GM12872 (cell line): ENCODE measurements at regions not wholly inside any gene's neighbourhood (a gene's known extent, or its start where the extent isn't known, plus 50 kb on each side); places are given as distances from the start of the nearest gene placed in this dataset.

Experiments used
- CTCF ChIP-seq: IDR thresholded peaks from 3 replicates; pipeline ENCODE4 v1.5.1; 2011; ENCODE audit warnings: low read depth, mild to moderate bottlenecking, low read length, moderate library complexity; ENCODE audit not compliant: insufficient read depth

GRCh38 chr10:69684020-69684980 lies 54.3 kb downstream of the FAM241B start:
- TF ChIP-seq CTCF = no peak

- TF ChIP-seq CTCF = no peak
These were observed 54.9 kb downstream of the FAM241B start for GRCh38 chr10:69684981-69685353.

GRCh38 chr10:69685426-69685801 lies 55.4 kb downstream of the FAM241B start:
- no peak for TF ChIP-seq CTCF

- TF ChIP-seq CTCF = no peak
These were observed 55.9 kb downstream of the FAM241B start for GRCh38 chr10:69685802-69686585.

- no peak for TF ChIP-seq CTCF
These were observed 56.8 kb downstream of the FAM241B start for GRCh38 chr10:69686866-69687265.

- no peak for TF ChIP-seq CTCF
These were observed 57.4 kb downstream of the FAM241B start for GRCh38 chr10:69687426-69687825.

GRCh38 chr10:69692267-69692666 lies 62.2 kb downstream of the FAM241B start:
- TF ChIP-seq CTCF = no peak
